NCI-H128 (cell line): ENCODE measurements at regions not wholly inside any gene's neighbourhood (a gene's known extent, or its start where the extent isn't known, plus 50 kb on each side); places are given as distances from the start of the nearest gene placed in this dataset.

Experiments used
- DNase-seq: peaks from one replicate; lab custom pipeline; 2025; ENCODE audit not compliant: unreplicated experiment; lab: John Stamatoyannopoulos, UW

DNA sequence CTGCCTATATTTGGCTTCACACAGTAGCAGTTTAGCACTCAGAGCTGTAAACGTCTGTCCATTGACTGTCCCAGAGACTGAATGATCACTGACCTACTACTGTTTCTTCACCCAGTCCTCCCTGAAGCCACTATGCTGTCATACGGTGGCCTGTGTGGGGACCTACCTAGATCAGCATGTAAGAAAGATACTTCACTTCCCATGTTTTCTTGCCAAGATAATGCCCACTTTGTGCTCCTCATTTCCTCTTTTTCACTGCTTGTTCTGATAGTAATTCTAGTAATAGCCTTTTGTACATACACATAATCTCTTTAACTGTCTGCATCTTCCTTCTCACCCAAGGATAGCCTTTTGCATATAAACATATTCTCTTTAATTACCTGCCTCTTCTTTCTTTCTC is 109.9 kb upstream of the TIAM2 start:
- DNase-seq: no peak

DNA sequence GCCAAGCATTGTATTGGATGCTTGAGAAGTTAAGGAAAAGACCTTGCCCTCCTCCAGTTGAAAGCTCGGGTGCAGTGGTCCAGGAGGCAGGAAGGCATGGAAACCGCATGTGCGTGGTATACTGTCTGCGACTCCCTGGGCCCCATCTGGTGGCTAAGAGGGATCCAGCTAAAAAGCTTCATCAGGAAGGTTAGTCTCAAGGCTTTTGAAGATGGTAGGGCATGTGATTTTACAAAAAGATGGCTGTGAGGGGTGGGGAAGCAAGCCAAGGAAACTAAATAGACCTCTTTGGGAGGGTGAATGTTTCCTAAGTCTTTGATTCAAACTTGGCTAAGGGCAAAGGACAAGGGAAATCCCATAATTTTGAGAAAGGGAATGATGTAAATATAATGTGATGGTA is 109.1 kb upstream of the TIAM2 start:
- no peak for DNase-seq

DNA sequence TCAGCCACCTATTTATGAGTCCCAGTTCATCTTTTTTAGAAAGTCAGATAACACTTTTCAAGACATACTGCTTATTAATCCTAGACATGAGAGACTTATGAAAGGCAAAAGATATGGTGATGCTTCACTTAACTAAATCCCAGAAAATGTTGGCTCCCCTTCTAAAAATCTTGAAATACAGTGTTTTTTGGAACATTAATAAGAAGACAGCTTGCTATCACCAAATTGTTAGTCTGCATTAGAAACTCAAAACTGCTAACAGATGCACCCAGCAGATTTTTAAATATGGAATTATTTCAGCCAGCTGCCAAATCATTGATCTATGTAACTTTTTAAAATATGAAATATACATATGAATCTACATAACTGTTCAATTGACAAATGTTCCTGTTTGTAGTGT is 108.6 kb upstream of the TIAM2 start:
- no peak for DNase-seq

DNA sequence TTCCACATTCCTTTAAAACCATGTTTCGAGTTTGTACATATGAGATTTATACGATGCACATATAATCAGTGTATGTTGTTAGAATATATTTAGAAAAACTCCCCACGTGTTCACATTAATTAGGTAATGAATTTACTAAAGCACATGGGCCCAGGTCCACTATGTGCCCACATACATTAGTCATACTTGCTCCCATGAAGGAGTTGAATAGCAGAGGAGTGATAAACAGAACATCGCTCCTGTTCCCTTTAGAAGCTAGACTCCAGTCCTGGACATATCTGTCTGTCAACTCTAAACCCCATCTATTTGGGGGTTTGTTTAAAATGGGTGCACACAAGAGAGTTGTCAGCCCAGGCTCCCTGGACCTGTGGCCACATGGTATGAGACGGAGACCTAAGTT is 108.1 kb upstream of the TIAM2 start:
- no peak for DNase-seq

DNA sequence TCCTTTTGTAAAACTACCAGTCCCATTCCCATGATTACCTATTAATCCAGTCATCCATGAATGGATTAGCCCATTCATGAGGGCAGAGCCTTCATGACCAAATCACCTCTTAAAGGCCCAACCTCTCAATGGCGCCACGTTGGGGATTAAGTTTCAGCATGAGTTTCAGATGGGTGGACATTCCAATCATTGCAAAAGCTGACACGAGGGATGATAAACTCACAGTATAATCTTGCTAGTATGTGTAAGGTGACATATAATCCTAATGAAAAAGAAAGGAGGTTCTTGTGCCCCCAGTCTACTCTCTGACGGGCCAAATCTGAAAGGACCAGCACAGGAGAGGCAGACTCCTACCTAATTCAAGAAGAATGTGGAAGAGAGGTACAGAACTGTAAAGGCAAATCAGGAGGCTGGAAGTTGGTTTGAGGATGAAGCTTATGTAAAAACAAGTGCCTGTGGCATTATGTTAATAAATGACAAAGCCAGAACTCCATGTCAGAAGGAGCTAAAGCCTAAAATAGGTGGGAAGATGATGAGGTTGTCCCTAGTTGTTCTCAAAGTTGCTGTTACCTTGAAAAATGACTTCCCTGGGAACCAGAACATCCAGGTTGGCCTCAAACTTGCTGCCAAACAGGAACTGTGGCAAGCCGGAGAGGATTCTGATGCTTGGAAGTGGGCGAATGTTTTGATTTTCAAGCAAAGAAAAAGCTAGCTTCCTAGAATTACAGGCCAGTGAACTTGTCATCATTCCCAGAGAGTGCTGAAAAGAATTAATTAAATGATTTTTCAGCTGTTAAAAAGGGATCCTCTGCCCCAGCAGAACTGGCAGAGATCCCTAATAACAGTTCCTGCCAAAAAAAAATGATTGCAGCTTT is 106.5 kb upstream of the TIAM2 start:
- DNase-seq: no peak

DNA sequence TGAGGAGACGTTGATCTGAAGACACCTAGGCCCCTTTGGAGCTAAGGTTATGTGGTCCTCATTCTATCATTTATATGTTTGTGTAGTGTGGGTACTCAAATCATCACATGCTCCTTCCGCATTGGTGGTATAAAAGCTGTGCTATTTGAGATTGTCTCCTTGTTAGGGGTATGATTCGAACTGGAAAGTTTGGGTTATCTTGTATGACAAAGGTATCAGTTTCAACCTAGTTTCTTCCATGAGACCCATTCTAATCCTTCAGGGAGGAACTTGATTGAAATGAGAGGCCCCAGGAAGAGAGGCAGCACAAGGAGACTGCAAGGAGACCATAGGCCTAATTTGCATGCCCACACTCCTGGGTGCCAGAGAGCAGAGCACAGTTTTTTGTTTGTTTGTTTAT is 104.2 kb upstream of the TIAM2 start:
- no peak for DNase-seq

DNA sequence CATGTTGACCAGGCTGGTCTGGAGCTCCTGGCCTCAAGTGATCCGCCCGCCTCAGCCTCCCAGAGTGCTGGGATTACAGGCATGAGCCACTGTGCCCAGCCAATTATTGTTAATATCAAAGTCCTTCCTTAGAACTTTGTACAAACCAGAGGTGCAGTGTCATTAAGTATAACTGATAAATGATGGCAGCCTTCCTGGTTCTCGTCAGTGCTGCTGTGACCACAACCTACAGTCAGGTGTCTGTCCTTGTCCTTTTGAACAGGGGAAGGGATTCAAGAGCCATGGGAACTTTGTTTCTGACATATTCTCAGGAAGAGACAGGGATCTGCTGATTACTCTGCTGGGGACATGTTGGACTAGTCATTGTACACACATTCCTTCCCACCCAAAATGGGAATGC is 103.2 kb upstream of the TIAM2 start:
- DNase-seq: no peak

DNA sequence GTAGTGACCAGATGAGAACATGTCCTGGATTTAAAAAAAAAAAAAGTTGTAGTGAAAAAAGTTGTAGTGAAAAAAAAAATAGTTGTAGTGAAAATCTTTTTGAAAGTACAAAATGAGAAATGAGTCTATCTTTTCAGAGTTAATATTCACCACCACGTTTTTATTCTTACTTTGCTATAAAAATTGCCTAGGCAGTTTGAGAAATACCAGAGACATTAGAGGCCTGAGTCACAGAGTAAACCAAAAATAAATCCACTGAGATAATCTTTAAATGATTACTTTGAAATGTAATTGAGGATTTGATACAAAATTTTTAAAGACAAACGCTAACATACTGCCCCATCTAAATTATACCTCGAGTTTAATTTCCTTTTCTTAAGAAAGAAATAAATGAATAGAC is 101.2 kb upstream of the TIAM2 start:
- DNase-seq: no peak

DNA sequence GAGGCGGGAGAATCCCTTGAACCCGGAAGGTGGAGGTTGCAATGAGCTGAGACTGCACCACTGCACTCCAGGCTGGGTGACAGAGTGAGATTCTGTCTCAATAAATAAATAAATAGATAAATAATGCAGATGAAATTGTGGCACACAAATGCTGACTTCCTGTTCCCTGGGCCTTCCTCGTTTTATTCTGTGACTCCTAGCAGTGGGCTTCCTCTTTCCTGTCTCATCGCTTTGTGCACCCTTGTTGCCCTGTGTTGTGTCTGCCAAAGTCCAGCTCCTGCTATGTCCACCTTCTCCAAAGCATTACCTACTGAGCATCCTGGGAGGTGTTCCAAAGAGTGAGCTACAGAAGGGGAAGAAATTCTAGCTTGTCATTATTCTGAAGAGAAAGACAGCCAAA is 100.2 kb upstream of the TIAM2 start:
- DNase-seq: no peak

DNA sequence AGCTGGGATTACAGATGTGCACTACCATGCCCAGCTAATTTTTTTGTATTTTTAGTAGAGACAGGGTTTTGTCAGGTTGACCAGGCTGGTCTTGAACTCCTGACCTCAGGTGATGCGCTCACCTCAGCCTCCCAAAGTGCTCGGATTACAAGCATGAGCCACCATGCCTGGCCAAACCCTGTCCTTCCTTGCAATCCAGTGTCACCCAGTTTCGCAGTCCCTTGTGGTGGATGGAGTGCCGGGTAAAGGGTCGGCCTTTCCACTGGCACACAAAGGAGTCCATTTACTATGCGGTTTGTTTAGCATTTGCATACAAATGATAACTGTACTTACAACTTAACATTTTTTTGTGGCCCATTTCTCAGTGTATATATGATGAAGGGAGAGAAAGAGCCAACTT is 99.3 kb upstream of the TIAM2 start:
- no peak for DNase-seq

DNA sequence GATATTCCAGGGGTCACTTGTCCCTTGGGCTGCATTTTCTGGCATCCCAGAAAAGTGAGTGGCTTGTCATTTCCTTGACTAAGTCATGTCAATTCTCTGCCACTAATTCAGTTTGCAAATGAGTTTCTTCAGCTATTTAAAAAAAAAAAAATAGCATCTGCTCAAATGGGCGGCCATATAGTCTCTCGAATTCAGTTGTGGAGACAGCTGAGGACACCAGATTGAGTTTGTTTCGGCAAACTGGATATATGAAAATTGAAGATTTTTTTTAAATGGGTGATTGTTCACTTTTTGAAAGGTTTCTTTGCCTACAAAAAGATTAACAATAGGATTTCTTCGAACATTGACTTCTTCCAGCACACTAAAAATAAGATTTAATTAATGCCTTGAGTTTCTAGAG is 96.3 kb upstream of the TIAM2 start:
- DNase-seq: no peak

DNA sequence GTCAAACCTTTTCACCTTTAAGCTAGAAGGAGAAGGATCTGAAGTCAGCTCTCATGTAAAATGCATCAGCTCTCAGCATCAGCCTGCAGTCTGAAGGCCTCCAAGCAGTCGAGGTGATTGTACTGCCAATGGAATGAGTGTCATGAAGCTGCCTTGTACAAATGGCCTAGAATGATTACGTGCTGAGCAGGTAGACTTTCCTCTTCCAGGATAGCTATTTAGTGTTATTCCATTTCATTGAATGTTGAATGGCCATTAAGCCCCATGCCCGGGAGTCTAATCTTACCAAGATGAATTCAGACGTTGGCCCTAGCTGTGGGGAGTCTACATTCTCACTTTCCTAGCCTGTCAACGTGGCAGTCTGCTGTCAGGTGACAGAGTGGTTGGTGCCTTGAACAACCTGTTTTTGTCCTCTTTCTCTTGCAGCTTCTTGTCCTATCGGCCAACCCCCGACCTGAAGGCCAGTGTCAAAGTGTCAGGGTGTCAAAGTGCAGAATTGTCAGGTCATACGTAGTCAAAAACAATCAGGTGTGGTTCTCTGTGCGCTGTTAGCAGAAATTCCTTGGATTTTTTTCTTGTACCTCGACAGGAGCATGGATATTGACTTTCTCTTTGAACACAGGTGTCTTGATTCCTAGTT is 95.2 kb upstream of the TIAM2 start:
- no peak for DNase-seq

DNA sequence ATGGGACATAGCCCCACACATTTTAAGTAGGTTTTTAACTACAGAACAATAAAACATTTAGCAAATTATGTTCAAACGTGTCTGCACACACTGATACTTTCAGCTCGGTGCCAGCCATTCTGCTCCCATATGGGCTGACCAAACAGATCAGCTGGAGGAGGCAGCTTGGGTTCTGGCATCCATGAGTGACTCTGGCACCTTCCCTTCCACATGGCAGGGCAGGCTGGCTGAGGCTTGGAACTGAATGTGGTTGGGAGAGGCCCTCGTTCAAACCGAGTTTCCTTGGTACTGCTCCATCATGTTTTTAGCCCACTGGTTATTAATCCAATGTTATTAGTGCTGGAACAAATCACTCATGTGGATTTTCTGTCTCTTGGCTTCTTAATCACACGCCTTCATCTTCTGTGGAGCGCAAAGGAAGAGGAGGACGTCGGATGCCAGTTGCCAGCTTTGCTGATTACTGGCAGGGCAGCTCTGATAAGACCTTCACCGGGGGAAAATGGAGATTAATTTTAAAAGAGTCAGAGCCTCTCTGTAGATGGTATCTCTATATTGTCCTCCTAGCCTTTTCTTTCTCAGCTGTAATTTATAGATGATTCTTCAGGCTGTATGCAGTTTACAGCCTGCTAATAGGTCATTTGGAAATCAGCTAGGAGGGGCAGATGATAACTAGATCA is 93.1 kb upstream of the TIAM2 start:
- no peak for DNase-seq

DNA sequence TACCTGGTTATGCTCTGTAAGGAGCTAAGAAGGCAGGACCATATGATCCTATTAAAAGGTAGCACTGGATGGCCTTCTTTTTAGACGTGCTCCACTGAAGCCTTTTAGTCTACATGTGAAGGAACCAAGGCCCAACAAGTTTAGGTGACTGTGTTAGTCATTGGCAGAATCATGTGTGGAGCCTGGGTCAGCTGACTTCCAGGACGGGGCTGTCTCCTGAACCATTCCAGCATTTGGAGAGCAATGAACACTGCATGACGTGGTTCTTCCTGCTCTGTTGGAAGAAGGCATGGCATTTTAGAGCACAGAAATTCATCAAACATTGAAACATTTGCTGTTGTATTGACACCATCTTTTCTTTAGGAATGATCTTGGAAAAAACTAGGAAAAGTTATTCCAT is 87.8 kb upstream of the TIAM2 start:
- DNase-seq: no peak

DNA sequence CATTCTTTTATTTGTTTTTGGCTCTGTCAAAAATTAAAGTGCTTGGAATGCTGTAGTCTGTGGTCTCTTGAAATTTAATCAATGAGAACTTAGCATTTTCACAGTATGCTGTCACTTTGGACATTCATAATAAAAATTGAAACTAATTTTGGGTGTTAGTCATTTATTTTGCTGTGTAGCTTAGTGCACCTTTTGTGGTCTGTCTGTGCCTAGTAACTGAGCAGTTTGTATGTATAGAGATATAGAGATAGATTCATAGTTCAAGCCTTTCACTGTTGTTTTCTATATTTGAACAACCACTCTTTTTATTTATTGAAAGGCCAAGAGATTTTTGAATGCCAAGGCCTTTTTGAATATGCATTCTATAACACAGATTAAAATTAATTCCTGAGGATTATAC is 86.4 kb upstream of the TIAM2 start:
- DNase-seq: no peak

DNA sequence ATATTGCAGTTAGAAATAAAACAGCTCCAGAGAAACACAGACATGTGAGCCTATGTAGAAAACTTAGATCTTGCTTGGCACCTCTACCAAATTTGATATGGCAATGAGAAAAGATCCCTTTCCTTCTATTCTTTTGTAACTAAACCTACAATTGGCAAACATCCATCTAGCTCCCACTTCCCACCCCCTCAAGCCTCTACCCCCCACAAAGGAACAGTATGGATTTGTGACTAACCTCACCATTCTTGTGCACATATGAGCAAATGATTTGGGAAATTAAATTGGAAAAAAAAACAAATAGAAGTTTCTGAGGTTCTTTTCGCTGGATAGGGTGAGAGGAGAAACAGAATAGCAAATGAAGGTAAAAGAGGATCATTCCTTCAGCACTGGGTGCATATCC is 85.8 kb upstream of the TIAM2 start:
- DNase-seq: no peak

DNA sequence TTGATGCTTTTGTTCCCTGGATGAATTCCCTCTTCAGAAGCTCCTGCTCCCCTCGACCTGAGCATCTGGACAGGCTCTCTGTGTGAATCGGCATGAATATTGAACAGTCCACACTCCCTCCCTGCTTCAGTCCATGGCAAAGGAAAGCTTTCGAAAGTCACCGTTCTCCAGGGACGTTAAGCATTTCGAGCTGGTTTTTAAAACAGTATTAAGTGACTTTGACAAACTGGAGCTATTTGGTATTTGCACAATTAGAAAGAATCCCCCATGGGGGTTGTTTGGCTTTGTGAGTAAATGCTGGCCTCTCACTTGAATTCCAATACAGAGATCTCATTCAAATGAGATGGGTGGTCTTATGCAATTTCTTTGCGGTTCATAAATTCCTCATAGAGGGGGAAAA is 85.3 kb upstream of the TIAM2 start:
- no peak for DNase-seq

DNA sequence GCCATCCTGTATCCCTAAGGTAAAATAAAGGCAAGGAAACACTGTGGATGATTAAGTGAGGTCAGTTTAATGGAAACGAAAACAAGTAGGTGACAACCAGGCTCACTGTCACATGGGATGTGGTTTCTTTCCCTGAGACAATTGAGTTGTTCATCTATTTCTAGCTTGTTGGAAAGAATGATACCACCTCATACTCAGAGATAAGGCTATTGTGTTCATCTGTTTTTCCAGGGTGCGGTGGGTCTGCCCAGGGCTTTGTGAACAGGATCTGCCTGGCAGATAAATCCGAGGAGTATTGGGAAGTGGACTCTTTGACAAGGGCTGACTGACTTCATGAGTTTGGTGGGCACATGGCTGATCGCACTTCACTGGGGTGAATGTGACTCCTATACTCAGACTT is 80.8 kb upstream of the TIAM2 start:
- DNase-seq: no peak

DNA sequence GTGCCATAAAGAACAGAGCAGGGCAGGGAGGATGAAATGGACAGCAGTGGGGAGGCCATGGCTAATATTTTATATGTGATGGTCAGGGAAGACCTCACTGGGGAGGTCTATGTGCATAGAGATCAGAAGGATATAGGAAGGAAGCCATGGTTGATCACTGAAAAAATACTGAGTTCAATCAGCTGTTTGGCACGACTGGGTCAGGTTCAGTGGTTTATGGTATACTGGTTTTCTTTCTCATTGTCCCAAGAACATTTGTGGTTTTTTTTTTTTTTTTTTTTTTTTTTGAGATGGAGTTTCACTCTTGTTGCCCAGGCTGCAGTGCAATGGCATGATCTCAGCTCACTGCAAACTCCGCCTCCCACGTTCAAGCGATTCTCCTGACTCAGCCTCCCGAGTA is 78.3 kb upstream of the TIAM2 start:
- DNase-seq: no peak

DNA sequence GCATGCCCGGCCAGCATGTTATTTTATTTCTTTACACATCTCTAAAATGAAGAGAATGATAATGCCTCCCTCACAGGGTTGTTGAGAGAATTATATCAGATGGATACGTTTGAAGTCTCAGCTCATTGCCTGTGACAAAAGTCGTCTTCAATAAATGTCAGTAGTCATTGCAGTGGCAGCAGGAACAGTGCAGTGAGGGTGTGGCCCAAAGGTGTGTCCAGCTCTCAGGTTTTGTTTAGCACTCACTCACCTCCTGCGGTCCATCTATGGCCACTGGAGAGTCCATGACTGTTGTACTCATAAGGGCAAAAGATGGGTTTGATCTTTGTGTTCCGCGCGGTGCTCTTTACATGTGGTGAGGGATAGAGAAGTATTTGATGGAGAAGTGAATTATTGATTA is 77.2 kb upstream of the TIAM2 start:
- DNase-seq: no peak

DNA sequence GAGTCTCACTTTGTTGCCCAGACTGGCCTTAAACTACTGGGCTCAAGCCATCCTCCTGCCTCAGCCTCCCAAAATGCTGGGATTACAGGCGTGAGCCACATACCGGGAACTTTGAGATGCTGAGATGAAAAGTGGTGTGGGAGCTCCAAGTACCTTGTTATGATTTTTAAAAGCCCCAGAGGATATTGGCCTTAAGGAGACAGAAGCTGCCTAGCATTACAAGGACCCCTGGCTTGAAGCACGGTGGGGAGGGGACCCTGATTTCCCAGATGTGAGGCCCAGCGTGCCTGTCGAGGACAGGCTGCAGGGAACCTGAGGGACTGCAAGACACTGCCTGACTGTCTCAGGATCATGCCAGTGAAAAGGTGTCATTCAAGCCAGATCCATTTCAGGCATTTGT is 75.3 kb upstream of the TIAM2 start:
- DNase-seq: no peak

DNA sequence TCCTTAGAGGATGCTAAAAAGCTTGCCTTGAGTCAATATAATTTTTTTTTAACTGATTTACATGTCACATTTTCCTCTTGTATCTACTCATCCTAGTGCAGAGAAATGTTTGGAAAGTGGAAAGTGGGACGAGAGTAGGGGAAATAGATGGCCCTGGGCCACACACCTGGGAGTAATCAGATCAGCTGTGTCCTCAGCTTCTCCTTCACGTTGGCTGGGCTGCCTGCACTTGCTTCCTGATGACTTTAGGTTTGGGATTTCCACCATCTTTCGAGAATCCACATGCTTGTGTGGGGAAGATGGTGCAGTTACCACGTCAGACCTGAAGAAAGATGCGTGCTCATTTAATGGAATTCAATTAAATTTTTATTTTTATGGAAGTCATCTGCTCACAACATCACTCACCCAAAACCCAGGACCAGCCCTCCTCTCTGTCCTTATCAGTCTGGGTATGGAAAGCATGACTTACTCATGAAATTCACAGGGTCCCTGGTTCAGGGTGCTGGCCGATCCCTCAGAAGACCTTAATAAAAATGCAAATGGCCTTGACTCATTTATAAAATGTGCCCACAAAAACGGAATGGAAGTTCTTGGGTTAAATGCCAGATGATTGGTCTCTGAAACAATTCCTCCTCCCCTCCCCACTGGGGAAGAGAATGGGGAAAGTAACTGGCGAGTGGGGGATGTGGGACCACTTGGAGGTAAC is 74.5 kb upstream of the TIAM2 start:
- no peak for DNase-seq
